OCI-LY3 (cell line): ENCODE measurements at regions not wholly inside any gene's neighbourhood (a gene's known extent, or its start where the extent isn't known, plus 50 kb on each side); places are given as distances from the start of the nearest gene placed in this dataset.

Experiments used
- H2AFZ ChIP-seq: fragments of 200-600, 300-600 bp; shearing (Covaris generic); 2 replicates; pipeline ENCODE4 v1.6.0; 2014; ENCODE audit warnings: antibody characterized with exemption, low read depth, low read length
- H3K27ac ChIP-seq: fragments of 200-600, 300-600 bp; sonication (generic); 2 replicates; pipeline ENCODE4 v1.5.1; 2014; ENCODE audit warnings: mild to moderate bottlenecking, low read length, moderate library complexity, mixed read lengths
- H3K27me3 ChIP-seq: fragments of 200-600, 300-600 bp; sonication (generic); 2 replicates; pipeline ENCODE4 v1.6.1; 2014; ENCODE audit warnings: low read depth, low read length, mixed read lengths
- H3K36me3 ChIP-seq: fragments of 200-600, 300-600 bp; sonication (generic); replicated peaks from 2 replicates; pipeline ENCODE3; 2014; ENCODE audit warnings: low read depth, low read length, mixed read lengths
- H3K4me1 ChIP-seq: fragments of 300-600, 200-600 bp; sonication (generic); 2 replicates; pipeline ENCODE4 v1.6.1; 2014; ENCODE audit warnings: low read length, mixed read lengths
- H3K4me2 ChIP-seq: fragments of 200-600, 300-600 bp; sonication (generic); 2 replicates; pipeline ENCODE4 v1.6.1; 2014; ENCODE audit warnings: low read length, mixed read lengths
- H3K4me3 ChIP-seq: fragments of 300-600, 200-600 bp; sonication (generic); 2 replicates; pipeline ENCODE4 v1.5.1; 2014; ENCODE audit warnings: antibody characterized with exemption, mild to moderate bottlenecking, low read length, moderate library complexity
- H3K79me2 ChIP-seq: fragments of 300-600, 200-600 bp; shearing (Covaris generic); 2 replicates; pipeline ENCODE4 v1.6.1; 2014; ENCODE audit warnings: mild to moderate bottlenecking, low read length, mixed read lengths
- H3K9ac ChIP-seq: fragments of 300-600, 200-600 bp; shearing (Covaris generic); 2 replicates; pipeline ENCODE4 v1.6.0; 2014; ENCODE audit warnings: mild to moderate bottlenecking, low read length, moderate library complexity
- H3K9me3 ChIP-seq: fragments of 200-600, 300-600 bp; shearing (Covaris generic); 2 replicates; pipeline ENCODE4 v1.6.1; 2014; ENCODE audit warnings: low read length, mixed read lengths; ENCODE audit not compliant: insufficient read depth
- H4K20me1 ChIP-seq: fragments of 200-600, 300-600 bp; sonication (generic); 2 replicates; pipeline ENCODE4 v1.6.1; 2016; ENCODE audit warnings: low read length, mixed read lengths; ENCODE audit not compliant: insufficient read depth
- CTCF ChIP-seq: fragments of 200-600, 300-600 bp; sonication (generic); IDR thresholded peaks from 2 replicates; pipeline ENCODE4 v1.5.1; 2014; ENCODE audit warnings: antibody characterized with exemption, low read length, low read depth
- EZH2phosphoT487 ChIP-seq: fragments of 200-600 bp; shearing (Covaris generic); IDR thresholded peaks from 2 replicates; pipeline ENCODE4 v1.6.1; 2018; ENCODE audit warnings: antibody characterized with exemption, mixed run types, low read depth

GRCh38 chr5:162325143-162325727 is 257.7 kb downstream of the GABRG2 start:
- Histone ChIP-seq H3K27ac (no peak overlapping the region), H3K9me3 (no peaks in the 10 kb centered on the region), H3K36me3 (no peaks in the 10 kb centered on the region), H3K9ac (no peak overlapping the region), H2AFZ (no peak overlapping the region), H4K20me1 (no peaks in the 10 kb centered on the region), H3K4me3 (no peak overlapping the region), H3K4me2 (no peak overlapping the region), H3K79me2 (no peaks in the 10 kb centered on the region), H3K27me3 (no peaks in the 10 kb centered on the region), H3K4me1 (peaks cover under 1% of the 10 kb centered on the region)
- TF ChIP-seq CTCF (no peak), EZH2phosphoT487 (no peak)

- Histone ChIP-seq H3K4me3 (no peak overlapping the region), H2AFZ (no peak overlapping the region), H3K9ac (no peak overlapping the region), H3K27me3 (no peaks in the 10 kb centered on the region), H3K4me2 (no peak overlapping the region), H3K27ac (no peak overlapping the region), H4K20me1 (no peaks in the 10 kb centered on the region), H3K79me2 (no peaks in the 10 kb centered on the region), H3K36me3 (no peaks in the 10 kb centered on the region), H3K4me1 (no peaks in the 10 kb centered on the region), H3K9me3 (no peaks in the 10 kb centered on the region)
- no peak for TF ChIP-seq CTCF
- TF ChIP-seq EZH2phosphoT487 = no peak
Observed at GRCh38 chr5:162334944-162335343, 267.4 kb downstream of the GABRG2 start.

- no peak overlapping the region for H3K27ac ChIP-seq
Observed at GRCh38 chr5:162360373-162360931, 292.9 kb downstream of the GABRG2 start.

DNA sequence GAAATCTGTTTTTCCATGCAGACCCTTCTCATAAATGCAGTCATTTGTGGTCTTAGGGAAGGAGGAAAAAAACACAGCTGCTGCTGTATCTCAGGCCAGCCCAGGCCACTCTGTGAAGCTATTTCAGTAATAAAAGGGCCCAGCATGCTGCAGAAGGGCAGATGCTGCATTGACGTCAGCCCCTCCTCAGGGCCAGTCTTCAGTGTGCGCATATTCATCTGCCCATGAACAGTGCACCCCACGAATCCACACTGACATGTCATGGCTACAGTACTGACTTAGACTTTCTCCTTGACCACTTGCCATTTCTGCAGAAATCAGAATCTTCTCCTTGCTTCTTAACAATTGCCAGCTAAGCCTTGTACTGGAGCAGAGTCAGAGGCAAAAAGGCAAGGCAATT is 304.7 kb downstream of the GABRG2 start:
- H4K20me1 ChIP-seq = no peaks in the 10 kb centered on the region
- no peaks in the 10 kb centered on the region for H3K9me3 ChIP-seq
- H3K9ac ChIP-seq = no peak overlapping the region
- peaks cover 8% of the 10 kb centered on the region for H3K4me1 ChIP-seq
- no peak overlapping the region for H3K4me3 ChIP-seq
- H2AFZ ChIP-seq = no peak overlapping the region
- H3K79me2 ChIP-seq = no peaks in the 10 kb centered on the region
- no peak overlapping the region for H3K4me2 ChIP-seq
- TF ChIP-seq EZH2phosphoT487 (no peak), CTCF (no peak)
- no peak overlapping the region for H3K27ac ChIP-seq
- H3K36me3 ChIP-seq = no peaks in the 10 kb centered on the region
- no peaks in the 10 kb centered on the region for H3K27me3 ChIP-seq

More at GRCh38 chr5:162360373-162360931, 292.9 kb downstream of the GABRG2 start:
- no peaks in the 10 kb centered on the region for H3K4me1 ChIP-seq
- no peaks in the 10 kb centered on the region for H4K20me1 ChIP-seq
- no peaks in the 10 kb centered on the region for H3K9me3 ChIP-seq
- no peak overlapping the region for H3K9ac ChIP-seq
- no peak overlapping the region for H3K4me2 ChIP-seq
- no peak overlapping the region for H3K4me3 ChIP-seq
- H3K79me2 ChIP-seq = no peaks in the 10 kb centered on the region
- H2AFZ ChIP-seq = no peak overlapping the region
- no peaks in the 10 kb centered on the region for H3K27me3 ChIP-seq
- H3K36me3 ChIP-seq = no peaks in the 10 kb centered on the region
- TF ChIP-seq EZH2phosphoT487 (no peak), CTCF (no peak)
